HG02763 (cell line): ENCODE measurements at regions not wholly inside any gene's neighbourhood (a gene's known extent, or its start where the extent isn't known, plus 50 kb on each side); places are given as distances from the start of the nearest gene placed in this dataset.
"Not testable (repeated sequence)": the region's sequence is repeated elsewhere in the genome, so short reads cannot be mapped to it uniquely, and the experiment has no call there.

Experiments
- ATAC-seq: cut with Tn5 transposase; IDR thresholded peaks from one replicate; pipeline ENCODE4 v1.9.1; 2021; ENCODE audit warnings: mild to moderate bottlenecking, moderate library complexity; ENCODE audit not compliant: unreplicated experiment

DNA sequence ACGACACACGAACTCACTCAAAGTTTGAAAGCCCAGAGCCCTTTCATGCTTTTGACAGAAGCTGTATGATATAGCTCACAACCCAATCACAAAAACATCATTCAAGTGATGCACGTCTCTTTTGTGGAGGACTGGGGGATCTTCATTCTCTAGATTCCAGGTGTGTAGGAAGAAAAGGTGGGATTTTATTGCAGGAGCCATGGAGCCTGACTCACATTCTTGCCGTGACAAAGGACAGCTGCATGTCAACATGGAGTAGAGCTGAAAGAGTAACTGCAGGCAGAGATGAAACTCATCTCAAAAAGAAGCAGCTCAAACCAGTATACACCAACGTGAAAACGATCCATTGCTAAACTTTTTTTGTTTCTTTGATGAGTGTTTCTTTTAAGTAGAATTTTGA is 50.9 kb upstream of the PDE1A start:
- ATAC-seq: no peak

DNA sequence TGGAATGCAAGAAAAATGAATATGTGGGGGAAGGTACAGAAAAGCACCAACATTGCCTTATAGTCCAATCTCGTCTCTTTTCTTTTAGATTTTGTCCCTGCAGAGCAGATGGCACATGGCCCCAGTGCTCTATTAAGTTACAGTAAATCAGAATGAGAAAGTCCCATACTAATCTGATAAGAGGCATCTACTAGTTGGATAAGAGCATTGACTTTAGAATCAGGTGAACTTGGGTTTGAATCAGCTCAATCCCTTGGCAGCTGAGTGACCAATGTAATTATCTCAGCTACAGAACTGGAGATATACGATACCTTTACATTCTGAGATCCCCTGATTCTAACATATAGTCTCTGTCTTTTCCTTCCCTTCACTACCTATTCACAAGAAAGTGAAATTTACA is 54.8 kb upstream of the PDE1A start:
- ATAC-seq: no peak

DNA sequence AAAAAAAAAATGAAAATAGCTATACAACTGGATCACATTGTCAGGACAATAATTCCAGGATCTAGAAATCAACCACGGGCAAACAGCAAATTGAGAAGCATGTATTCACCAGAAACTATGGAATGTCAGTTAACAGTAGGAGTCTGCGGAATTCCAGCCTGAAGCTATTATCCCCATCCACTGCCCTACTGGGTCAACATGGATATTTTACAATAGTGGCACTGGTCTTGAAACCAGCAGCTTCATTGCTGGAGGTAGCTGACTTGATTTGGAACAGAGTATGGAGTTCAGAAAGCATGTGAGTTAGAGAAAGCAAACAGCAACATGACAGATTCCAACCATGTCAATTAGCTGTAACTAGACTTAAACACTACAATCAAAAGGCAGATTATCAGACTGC is 55.7 kb upstream of the PDE1A start:
- no peak for ATAC-seq

DNA sequence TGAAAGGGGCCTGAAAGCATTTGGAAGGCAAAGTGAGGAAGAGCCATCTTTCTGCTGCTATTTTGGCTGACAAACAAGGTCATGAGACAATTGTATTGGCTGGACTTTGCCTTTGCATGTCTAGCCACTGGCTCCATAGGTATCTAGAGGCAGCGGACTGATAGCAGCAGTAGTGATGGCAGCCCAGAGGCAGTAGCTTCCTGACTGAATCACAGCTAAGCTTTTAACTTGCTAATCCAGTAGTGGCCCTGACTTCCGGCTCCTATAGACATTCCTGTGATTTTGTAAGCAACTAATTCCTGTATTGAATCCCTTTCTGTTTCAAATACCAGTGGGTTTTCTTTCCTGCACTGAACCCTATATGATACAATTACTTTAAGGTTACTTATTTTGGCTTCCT is 69.8 kb upstream of the PDE1A start:
- no peak for ATAC-seq

- ATAC-seq: no peak
These were observed 73.1 kb upstream of the PDE1A start for GRCh38 chr2:182499706-182500470.

GRCh38 chr2:182503886-182504285 is 77.0 kb upstream of the PDE1A start:
- no peak for ATAC-seq

- no peak for ATAC-seq
These were observed 78.1 kb upstream of the PDE1A start for GRCh38 chr2:182504903-182505302.

DNA sequence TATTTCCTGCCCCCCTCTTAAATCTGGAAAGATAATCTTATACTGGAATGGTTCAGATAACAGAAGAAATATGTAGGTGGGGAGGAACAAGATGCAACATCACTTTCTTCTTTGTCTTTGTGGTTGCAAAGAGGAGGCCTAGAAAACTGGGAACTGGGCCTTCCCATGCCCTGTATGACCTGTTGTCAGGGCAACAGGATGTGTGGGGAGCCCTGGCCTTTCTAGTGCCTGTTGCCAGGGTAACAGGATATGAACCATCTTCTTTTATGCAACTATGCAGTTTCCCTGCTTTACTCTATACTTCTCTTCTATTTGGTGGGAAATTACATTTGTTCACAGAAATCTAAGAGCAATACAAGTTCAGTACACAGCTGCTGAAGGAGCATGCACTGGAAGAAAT is 79.8 kb upstream of the PDE1A start:
- no peak for ATAC-seq

GRCh38 chr2:182508583-182508982 is 81.7 kb upstream of the PDE1A start:
- not testable (repeated sequence) for ATAC-seq

- ATAC-seq: no peak
These were observed 82.4 kb upstream of the PDE1A start for GRCh38 chr2:182509216-182509615.

- ATAC-seq: no peak
These were observed 94.9 kb upstream of the PDE1A start for GRCh38 chr2:182521453-182522404.

GRCh38 chr2:182522405-182522896 is 95.6 kb upstream of the PDE1A start:
- ATAC-seq: no peak

GRCh38 chr2:182522972-182523473 is 96.2 kb upstream of the PDE1A start:
- ATAC-seq: no peak

DNA sequence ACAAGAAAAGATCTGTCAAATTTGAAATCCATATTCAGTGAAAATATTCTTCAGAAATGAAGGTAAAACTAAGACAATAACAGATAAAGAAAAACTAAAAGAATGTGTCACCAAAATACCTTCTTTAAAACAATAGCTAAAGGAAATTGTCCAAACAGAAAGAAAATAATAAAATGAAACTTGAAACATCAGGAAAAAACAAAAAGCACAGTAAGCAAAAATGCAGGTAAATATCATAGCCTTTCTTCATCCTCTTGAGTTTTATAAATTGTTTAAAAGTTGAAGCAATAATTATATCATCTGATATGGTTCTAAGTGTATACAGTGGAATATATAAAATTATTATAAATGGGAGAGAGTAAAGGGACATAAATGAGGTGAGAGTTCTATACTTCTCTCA is 103.8 kb upstream of the PDE1A start:
- no peak for ATAC-seq

- ATAC-seq: no peak
These were observed 113.4 kb upstream of the PDE1A start for GRCh38 chr2:182540252-182540651.

GRCh38 chr2:182541268-182541667 is 114.4 kb upstream of the PDE1A start:
- ATAC-seq: peak; percentile 81

DNA sequence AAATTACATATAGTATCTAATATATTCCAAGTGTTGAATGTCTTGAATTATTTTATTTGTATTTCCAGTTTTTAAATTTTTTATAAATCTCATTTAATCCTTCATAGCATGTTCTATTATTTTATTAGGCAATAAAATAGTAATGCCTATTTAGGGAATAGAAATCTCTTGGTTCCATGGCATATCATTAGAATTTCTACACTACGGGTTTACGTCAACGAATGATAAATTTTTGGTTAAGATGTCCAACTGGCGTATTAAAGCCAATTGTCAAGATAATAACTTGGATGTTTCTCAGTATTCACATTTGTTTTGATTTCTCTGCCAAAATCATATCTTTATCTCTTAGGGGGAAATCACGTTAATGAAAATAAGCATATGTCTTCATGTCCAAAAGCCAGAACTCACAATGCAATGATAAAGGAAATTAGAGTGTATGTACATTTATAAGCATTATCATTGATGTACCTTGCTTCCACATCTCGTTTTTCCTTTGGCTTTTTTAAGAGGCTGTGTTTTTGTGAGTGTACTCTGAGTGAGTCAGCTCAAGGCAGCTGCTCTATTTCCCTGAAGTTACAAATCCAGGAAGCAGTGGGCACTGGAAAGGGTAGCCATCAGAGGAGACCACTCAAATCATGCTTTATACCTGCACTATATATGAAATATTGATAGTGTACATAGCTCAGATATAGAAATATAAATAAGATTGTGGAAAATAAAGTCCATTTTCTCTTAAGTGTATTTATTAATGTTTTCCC is 115.8 kb upstream of the PDE1A start:
- ATAC-seq: no peak

DNA sequence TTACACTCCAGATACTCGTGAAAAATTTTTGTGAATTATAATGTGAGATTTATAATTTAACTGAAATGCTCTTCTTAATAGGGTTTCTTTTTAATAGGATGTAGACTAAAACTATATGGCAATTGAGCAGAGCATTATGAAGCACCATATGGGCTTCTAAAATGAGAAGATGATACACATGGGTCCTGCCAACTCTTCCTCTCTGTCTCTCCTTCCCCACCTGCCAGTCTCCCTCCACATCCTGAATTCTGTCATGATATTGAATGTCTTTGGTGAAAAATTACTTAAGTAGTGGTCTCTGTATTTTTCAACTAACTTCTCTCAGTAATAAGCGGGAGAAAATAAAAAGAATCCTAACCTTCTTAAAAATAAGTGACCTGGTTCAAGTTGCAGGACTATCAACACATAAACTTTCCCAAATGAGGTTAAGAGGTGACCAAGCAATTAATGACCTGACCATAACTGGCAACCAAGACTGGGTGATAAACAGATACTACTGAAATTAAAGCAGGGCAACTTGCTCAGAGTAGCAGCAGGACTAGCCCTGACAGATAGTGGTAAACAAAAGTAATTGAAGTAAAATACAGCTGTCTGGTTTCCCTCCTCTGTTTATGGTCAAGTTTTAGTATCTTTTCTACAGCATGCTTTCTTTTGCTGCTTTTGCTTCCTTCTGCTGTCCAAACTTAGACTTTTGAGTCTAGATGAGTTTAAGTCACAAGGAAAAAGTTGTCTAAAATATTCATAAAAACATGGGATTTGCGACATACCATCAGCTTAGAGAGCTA is 117.1 kb upstream of the PDE1A start:
- ATAC-seq: no peak

GRCh38 chr2:182545420-182546167 is 118.8 kb upstream of the PDE1A start:
- ATAC-seq: peak; percentile 59
